ENCODE measurements at regions not wholly inside any gene's neighbourhood (a gene's known extent, or its start where the extent isn't known, plus 50 kb on each side); places are given as distances from the start of the nearest gene placed in this dataset.

DNA sequence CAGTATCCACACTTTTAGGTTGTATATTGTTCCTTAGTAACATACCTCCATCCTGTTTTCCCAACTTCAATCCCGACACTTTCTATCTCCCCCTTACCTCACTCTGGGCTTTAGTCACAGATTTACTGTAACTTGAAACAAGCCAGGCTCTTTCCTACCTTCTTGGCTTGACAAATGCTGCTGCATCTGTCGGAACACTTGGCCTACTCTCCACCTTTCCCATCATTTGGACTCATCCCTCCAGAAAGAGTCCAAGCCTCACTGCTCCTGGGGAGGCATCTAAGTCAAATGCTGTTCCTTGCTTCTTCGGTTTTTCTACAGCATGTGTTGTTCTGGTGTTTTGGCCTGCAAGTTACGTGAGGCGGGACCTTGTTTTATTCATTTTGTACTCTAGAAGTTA, 142.4 kb downstream of the DACT1 start:
- Histone ChIP-seq H3K79me1 (ENCODE audit: insufficient read depth, low read depth, low read length, poor library complexity, severe bottlenecking) (no peaks in the 10 kb centered on the region), H3K14ac (ENCODE audit: insufficient read depth, low read length) (no peak overlapping the region), H4K5ac (ENCODE audit: insufficient read length, low read depth, low read length) (no peak overlapping the region), H2AK5ac (ENCODE audit: insufficient read length, low read length) (no peak overlapping the region), H4K20me1 (ENCODE audit: control insufficient read depth, insufficient read depth, insufficient read length) (no peaks in the 10 kb centered on the region), H2BK20ac (ENCODE audit: low read depth, low read length, poor library complexity, severe bottlenecking) (no peak overlapping the region), H3K4ac (ENCODE audit: low read depth, low read length) (no peak overlapping the region), H3K27me3 (ENCODE audit: insufficient read depth, low read length) (no peaks in the 10 kb centered on the region), H2AFZ (ENCODE audit: low read length) (no peak overlapping the region), H3T11ph (ENCODE audit: low read length) (no peak overlapping the region), H3K79me2 (ENCODE audit: insufficient read depth, low read length) (no peaks in the 10 kb centered on the region), H2BK12ac (ENCODE audit: insufficient read length, low read depth, low read length) (no peak overlapping the region), H3K4me1 (ENCODE audit: insufficient read depth, low read length) (no peaks in the 10 kb centered on the region), H3K56ac (ENCODE audit: insufficient read length, low read depth, low read length) (no peak overlapping the region), H3K4me2 (ENCODE audit: insufficient read depth, insufficient read length, low read length) (no peak overlapping the region), H2BK5ac (ENCODE audit: insufficient read length, low read length) (no peak overlapping the region), H2BK120ac (ENCODE audit: low read depth, low read length, poor library complexity, severe bottlenecking) (no peak overlapping the region), H3K18ac (ENCODE audit: insufficient read length, low read depth, low read length) (no peak overlapping the region), H3K27ac (ENCODE audit: insufficient read length, low read depth, low read length) (no peak overlapping the region), H3K23me2 (ENCODE audit: insufficient read length, low read depth, low read length, poor library complexity, severe bottlenecking) (no peaks in the 10 kb centered on the region), H3K23ac (ENCODE audit: insufficient read length, low read depth, low read length) (no peak overlapping the region), H4K91ac (ENCODE audit: insufficient read length, low read depth, low read length) (no peak overlapping the region), H2BK15ac (ENCODE audit: low read depth, low read length) (no peak overlapping the region), H4K8ac (replicated peaks; ENCODE audit: insufficient read length, low read depth, low read length) (no peak overlapping the region), H3K9me3 (ENCODE audit: control insufficient read depth, low read depth, low read length) (no peaks in the 10 kb centered on the region), H3K9ac (ENCODE audit: extremely low read depth, insufficient read length, low read length) (no peak overlapping the region)
- Mint-ChIP-seq H3K36me3 (ENCODE audit: insufficient read depth in 1 of 3, low read depth in 3 of 3) (peaks cover 0 to under 1% (median 0%) of the 10 kb centered on the region in 3 experiments; a peak in 1 of 7 replicates), H3K4me1 (no peaks in the 10 kb centered on the region; a peak in 1 of 4 replicates), H3K9me3 (peaks cover under 1 to 4% of the 10 kb centered on the region in 2 experiments; a peak in 2 of 5 replicates), H3K27me3 (ENCODE audit: low read depth) (peaks cover 22% of the 10 kb centered on the region), H3K4me3 (no peak overlapping the region), H3K27ac (no peak overlapping the region)
- TF ChIP-seq, protein P1, sequence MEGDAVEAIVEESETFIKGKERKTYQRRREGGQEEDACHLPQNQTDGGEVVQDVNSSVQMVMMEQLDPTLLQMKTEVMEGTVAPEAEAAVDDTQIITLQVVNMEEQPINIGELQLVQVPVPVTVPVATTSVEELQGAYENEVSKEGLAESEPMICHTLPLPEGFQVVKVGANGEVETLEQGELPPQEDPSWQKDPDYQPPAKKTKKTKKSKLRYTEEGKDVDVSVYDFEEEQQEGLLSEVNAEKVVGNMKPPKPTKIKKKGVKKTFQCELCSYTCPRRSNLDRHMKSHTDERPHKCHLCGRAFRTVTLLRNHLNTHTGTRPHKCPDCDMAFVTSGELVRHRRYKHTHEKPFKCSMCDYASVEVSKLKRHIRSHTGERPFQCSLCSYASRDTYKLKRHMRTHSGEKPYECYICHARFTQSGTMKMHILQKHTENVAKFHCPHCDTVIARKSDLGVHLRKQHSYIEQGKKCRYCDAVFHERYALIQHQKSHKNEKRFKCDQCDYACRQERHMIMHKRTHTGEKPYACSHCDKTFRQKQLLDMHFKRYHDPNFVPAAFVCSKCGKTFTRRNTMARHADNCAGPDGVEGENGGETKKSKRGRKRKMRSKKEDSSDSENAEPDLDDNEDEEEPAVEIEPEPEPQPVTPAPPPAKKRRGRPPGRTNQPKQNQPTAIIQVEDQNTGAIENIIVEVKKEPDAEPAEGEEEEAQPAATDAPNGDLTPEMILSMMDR (conservative IDR thresholded peaks at IDR 0.05) = no peak
- WGBS (ENCODE audit: extremely low coverage, insufficient read length, low lambda C conversion rate) = no CpG with 5 or more reads among the region's 5 CpGs
- no peak for DNase-seq
